ENCODE measurements at regions not wholly inside any gene's neighbourhood (a gene's known extent, or its start where the extent isn't known, plus 50 kb on each side); places are given as distances from the start of the nearest gene placed in this dataset.

DNA sequence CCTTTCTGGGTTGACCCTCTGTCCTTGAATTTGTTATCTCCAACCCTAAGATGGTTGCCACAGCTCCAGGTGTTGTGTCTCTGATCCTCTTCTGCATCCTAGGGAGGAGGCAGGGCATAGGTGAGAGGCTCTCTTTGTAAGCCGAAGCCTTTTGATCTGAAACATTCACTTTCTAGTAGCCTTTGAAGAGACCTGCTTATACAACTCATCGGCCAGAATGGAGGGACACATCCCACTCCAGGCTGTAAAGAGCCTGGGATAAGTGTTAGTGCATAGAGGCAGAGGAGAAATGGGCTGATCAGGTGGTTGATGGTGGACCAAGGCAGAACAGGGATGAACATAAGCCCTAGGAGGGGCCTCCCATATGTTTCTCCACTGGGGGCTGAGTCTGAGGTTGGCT is 137.1 kb upstream of the KCNG1 start:
- Histone ChIP-seq H3K27me3 (ENCODE audit: control insufficient read depth, low read length) (peaks cover 21% of the 10 kb centered on the region), H3F3A (ENCODE audit: control insufficient read depth, insufficient read depth) (no peaks in the 10 kb centered on the region), H3K27ac (ENCODE audit: low read depth, low read length) (no peak overlapping the region), H3K4me2 (ENCODE audit: low read length) (no peak overlapping the region), H3K79me2 (ENCODE audit: control insufficient read depth, low read length) (no peaks in the 10 kb centered on the region), H3K4me1 (ENCODE audit: control insufficient read depth, low read length) (no peaks in the 10 kb centered on the region), H3K4me3 (ENCODE audit: low read length) (no peak overlapping the region), H4K20me1 (ENCODE audit: control insufficient read depth, insufficient read depth, low read depth, low read length) (no peaks in the 10 kb centered on the region), H3K9me2 (replicated peaks; ENCODE audit: control insufficient read depth, low read length) (no peaks in the 10 kb centered on the region), H3K36me3 (ENCODE audit: control insufficient read depth, low read length) (no peaks in the 10 kb centered on the region), H3K9me3 (ENCODE audit: control insufficient read depth, insufficient read depth, low read length) (no peaks in the 10 kb centered on the region)
- no peak for TF ChIP-seq EZH2phosphoT487 (IDR thresholded peaks at IDR 0.05; ENCODE audit: borderline replicate concordance, low read length)
- TF ChIP-seq, protein P1, sequence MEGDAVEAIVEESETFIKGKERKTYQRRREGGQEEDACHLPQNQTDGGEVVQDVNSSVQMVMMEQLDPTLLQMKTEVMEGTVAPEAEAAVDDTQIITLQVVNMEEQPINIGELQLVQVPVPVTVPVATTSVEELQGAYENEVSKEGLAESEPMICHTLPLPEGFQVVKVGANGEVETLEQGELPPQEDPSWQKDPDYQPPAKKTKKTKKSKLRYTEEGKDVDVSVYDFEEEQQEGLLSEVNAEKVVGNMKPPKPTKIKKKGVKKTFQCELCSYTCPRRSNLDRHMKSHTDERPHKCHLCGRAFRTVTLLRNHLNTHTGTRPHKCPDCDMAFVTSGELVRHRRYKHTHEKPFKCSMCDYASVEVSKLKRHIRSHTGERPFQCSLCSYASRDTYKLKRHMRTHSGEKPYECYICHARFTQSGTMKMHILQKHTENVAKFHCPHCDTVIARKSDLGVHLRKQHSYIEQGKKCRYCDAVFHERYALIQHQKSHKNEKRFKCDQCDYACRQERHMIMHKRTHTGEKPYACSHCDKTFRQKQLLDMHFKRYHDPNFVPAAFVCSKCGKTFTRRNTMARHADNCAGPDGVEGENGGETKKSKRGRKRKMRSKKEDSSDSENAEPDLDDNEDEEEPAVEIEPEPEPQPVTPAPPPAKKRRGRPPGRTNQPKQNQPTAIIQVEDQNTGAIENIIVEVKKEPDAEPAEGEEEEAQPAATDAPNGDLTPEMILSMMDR (IDR thresholded peaks at IDR 0.05; ENCODE audit: low read depth, low read length, poor library complexity, severe bottlenecking), result no peak

DNA sequence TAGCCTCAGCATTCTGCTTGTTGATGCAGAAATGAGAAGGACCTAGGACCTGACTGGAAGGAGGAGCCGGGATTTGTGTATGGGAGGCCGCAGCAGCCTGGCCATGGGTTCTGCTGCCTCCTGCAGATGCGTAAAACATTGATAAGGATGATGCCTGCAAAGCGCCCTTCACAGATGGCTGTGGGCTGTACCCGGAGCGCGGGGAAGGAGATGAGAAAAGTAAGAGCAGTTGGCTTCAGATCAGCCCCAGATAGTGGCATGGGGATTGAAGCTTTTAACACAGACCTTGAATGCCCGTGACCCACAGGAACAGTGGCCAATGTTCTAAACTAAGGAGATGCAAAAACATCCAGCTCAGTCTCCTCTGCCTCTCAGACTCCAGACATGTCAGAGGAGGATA is 136.4 kb upstream of the KCNG1 start:
- Histone ChIP-seq H3K4me3 (ENCODE audit: low read length) (no peak overlapping the region), H3K27me3 (ENCODE audit: control insufficient read depth, low read length) (peaks cover 21% of the 10 kb centered on the region), H3K27ac (ENCODE audit: low read depth, low read length) (no peak overlapping the region), H4K20me1 (ENCODE audit: control insufficient read depth, insufficient read depth, low read depth, low read length) (no peaks in the 10 kb centered on the region), H3K4me2 (ENCODE audit: low read length) (no peak overlapping the region), H3K9me2 (replicated peaks; ENCODE audit: control insufficient read depth, low read length) (no peaks in the 10 kb centered on the region), H3K4me1 (ENCODE audit: control insufficient read depth, low read length) (no peaks in the 10 kb centered on the region), H3K9me3 (ENCODE audit: control insufficient read depth, insufficient read depth, low read length) (no peaks in the 10 kb centered on the region), H3K36me3 (ENCODE audit: control insufficient read depth, low read length) (no peaks in the 10 kb centered on the region), H3F3A (ENCODE audit: control insufficient read depth, insufficient read depth) (no peaks in the 10 kb centered on the region), H3K79me2 (ENCODE audit: control insufficient read depth, low read length) (no peaks in the 10 kb centered on the region)
- TF ChIP-seq, protein P1 (IDR thresholded peaks at IDR 0.05; ENCODE audit: low read depth, low read length, poor library complexity, severe bottlenecking), result no peak

DNA sequence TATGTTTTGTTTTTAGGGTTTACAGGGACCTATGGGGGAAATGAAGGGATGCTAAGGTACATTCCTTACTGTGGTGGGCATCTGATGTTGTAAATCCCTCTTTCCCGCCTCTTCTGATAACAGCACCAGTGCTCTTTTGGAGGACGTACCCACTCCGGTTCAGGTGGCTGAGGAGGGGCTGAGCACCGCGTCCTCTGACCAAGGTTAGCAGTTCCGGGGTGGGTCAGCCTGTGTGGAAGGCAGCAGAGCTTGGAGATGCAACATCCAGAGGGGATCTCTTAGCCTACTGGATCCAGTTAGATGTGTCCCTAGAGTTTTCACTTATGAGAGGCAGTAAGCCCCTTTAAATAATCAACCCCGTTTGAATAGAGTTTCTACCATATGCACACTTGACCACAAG is 135.3 kb upstream of the KCNG1 start:
- H3K27ac ChIP-seq (ENCODE audit: low read depth, low read length), result no peak overlapping the region

More for the DNA sequence above, 135.3 kb upstream of the KCNG1 start:
- Histone ChIP-seq H3K36me3 (ENCODE audit: control insufficient read depth, low read length) (no peaks in the 10 kb centered on the region), H3F3A (ENCODE audit: control insufficient read depth, insufficient read depth) (no peaks in the 10 kb centered on the region), H3K4me1 (ENCODE audit: control insufficient read depth, low read length) (no peaks in the 10 kb centered on the region), H3K79me2 (ENCODE audit: control insufficient read depth, low read length) (no peaks in the 10 kb centered on the region), H3K4me3 (ENCODE audit: low read length) (no peak overlapping the region), H3K4me2 (ENCODE audit: low read length) (no peak overlapping the region), H3K27me3 (ENCODE audit: control insufficient read depth, low read length) (peaks cover 21% of the 10 kb centered on the region), H4K20me1 (ENCODE audit: control insufficient read depth, insufficient read depth, low read depth, low read length) (no peaks in the 10 kb centered on the region), H3K9me2 (replicated peaks; ENCODE audit: control insufficient read depth, low read length) (no peaks in the 10 kb centered on the region), H3K9me3 (ENCODE audit: control insufficient read depth, insufficient read depth, low read length) (no peaks in the 10 kb centered on the region)
- TF ChIP-seq, protein P1 (IDR thresholded peaks at IDR 0.05; ENCODE audit: low read depth, low read length, poor library complexity, severe bottlenecking), result no peak

All from DOHH2 (cell line).